Duodenal mucosa (tissue), 2 donors: ENCODE measurements at regions not wholly inside any gene's neighbourhood (a gene's known extent, or its start where the extent isn't known, plus 50 kb on each side); places are given as distances from the start of the nearest gene placed in this dataset.
"Not testable (repeated sequence)": the region's sequence is repeated elsewhere in the genome, so short reads cannot be mapped to it uniquely, and the experiment has no call there.

ENCODE experiments used
- H3K27ac ChIP-seq: one replicate; pipeline ENCODE4 v1.7.0; 2013; ENCODE audit warnings: low read depth, low read length
- H3K27me3 ChIP-seq, 2 donors: one replicate each; pipeline ENCODE4 v1.7.0; 2013; ENCODE audit warnings: low read length in 2 of 2, control low read depth in 1 of 2; ENCODE audit not compliant: insufficient read depth in 2 of 2, control insufficient read depth in 1 of 2
- H3K36me3 ChIP-seq, 2 donors: one replicate each; pipeline ENCODE4 v1.7.0; 2013; ENCODE audit warnings: low read length in 2 of 2, control low read depth in 1 of 2; ENCODE audit not compliant: insufficient read depth in 2 of 2, control insufficient read depth in 1 of 2
- H3K4me1 ChIP-seq, 2 donors: one replicate each; pipeline ENCODE4 v1.7.0; 2013; ENCODE audit warnings: low read length in 2 of 2, control low read depth in 1 of 2; ENCODE audit not compliant: insufficient read depth in 2 of 2, control insufficient read depth in 1 of 2
- H3K4me3 ChIP-seq, 2 donors: one replicate each; pipeline ENCODE4 v1.7.0; 2013; ENCODE audit warnings: low read length in 2 of 2, low read depth in 1 of 2
- H3K9ac ChIP-seq, 2 donors: one replicate each; pipeline ENCODE4 v1.7.0; 2013; ENCODE audit warnings: low read length in 2 of 2, low read depth in 1 of 2
- H3K9me3 ChIP-seq, 2 donors: one replicate each; pipeline ENCODE4 v1.7.0; 2013; ENCODE audit warnings: low read length in 2 of 2, control low read depth in 1 of 2; ENCODE audit not compliant: control insufficient read depth in 1 of 2

GRCh38 chr2:131656816-131657633 is 129.3 kb downstream of the CCDC74A start:
- H3K27ac ChIP-seq, result no peak overlapping the region

GRCh38 chr2:131657895-131658768 is 130.4 kb downstream of the CCDC74A start:
- Histone ChIP-seq H3K27ac (no peak overlapping the region), H3K9ac (no peak overlapping the region), H3K4me1 (no peaks in the 10 kb centered on the region), H3K36me3 (no peaks in the 10 kb centered on the region), H3K4me3 (no peak overlapping the region), H3K9me3 (no peaks in the 10 kb centered on the region), H3K27me3 (no peaks in the 10 kb centered on the region)

More at GRCh38 chr2:131656816-131657633, 129.3 kb downstream of the CCDC74A start:
- no peaks in the 10 kb centered on the region for H3K36me3 ChIP-seq
- H3K9me3 ChIP-seq, result no peaks in the 10 kb centered on the region
- no peaks in the 10 kb centered on the region for H3K27me3 ChIP-seq
- no peaks in the 10 kb centered on the region for H3K4me1 ChIP-seq
- no peak overlapping the region for H3K4me3 ChIP-seq
- H3K9ac ChIP-seq, result no peak overlapping the region

DNA sequence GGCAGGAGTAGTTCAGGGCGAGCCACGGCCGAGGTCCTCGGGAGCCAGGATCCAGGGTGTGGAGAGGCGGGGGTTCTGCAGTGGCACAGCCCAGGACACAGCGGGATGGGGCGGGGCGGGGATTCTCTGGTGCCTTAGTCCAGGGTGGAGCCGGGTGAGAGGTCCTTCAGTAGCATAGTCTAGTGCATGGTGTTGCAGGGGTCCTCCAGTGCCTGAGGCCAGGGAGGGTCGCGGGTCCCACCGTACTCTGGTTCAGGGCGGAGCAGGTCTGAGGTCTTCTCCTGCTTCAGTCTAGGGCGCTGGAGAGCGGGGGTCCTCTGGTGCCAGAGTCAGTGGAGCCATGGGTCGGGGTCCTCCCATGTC is 131.1 kb downstream of the CCDC74A start:
- Histone ChIP-seq H3K4me1 (no peaks in the 10 kb centered on the region), H3K4me3 (no peak overlapping the region), H3K9ac (no peak overlapping the region), H3K36me3 (no peaks in the 10 kb centered on the region), H3K27ac (no peak overlapping the region), H3K9me3 (no peaks in the 10 kb centered on the region), H3K27me3 (no peaks in the 10 kb centered on the region)

GRCh38 chr2:131659168-131659572 is 131.5 kb downstream of the CCDC74A start:
- H3K27ac ChIP-seq, result no peak overlapping the region
- no peak overlapping the region for H3K9ac ChIP-seq
- H3K4me1 ChIP-seq, result no peaks in the 10 kb centered on the region
- H3K9me3 ChIP-seq, result no peaks in the 10 kb centered on the region
- H3K27me3 ChIP-seq, result no peaks in the 10 kb centered on the region
- H3K4me3 ChIP-seq, result no peak overlapping the region
- no peaks in the 10 kb centered on the region for H3K36me3 ChIP-seq

DNA sequence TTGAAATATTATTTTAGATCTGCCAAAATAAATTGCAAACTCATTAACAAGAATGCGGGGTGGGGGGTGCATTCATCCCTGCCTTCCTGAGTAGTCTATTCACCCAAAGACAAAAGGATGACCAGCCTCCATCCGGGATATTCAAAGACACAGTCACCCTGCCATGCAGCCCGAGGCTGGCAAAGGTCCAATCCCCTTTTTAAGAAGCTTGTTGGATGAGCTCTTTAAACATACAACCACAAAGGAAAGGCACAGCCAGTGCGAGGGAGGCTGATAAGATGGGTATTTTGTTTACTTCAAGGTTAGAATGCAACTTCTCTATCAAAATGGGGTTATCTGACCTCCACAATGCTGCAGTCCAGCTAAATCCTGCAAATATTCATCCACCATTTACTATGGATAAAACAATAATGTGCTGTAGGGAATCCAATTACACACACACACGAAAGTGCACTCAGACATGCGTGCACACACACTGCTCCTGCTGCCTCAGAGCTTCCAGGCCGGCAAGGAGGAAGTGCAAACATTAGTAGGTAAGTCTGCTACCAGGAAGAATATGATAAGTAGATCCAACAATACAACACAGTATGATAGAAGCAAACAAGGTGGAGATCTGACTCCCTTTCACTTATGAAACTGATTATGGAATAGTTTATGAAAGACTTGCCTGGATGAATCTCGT is 133.6 kb downstream of the CCDC74A start:
- H3K36me3 ChIP-seq, H3K4me3 ChIP-seq, H3K27me3 ChIP-seq, H3K27ac ChIP-seq, H3K4me1 ChIP-seq, H3K9ac ChIP-seq, H3K9me3 ChIP-seq: not testable (repeated sequence)

GRCh38 chr2:131661884-131662535 is 134.3 kb downstream of the CCDC74A start:
- not testable (repeated sequence) for H3K9me3 ChIP-seq, H3K27me3 ChIP-seq, H3K36me3 ChIP-seq, H3K4me1 ChIP-seq, H3K27ac ChIP-seq, H3K9ac ChIP-seq, H3K4me3 ChIP-seq

GRCh38 chr2:131663501-131663900 is 135.8 kb downstream of the CCDC74A start:
- H3K9me3 ChIP-seq, H3K4me3 ChIP-seq, H3K36me3 ChIP-seq, H3K27ac ChIP-seq, H3K27me3 ChIP-seq, H3K9ac ChIP-seq, H3K4me1 ChIP-seq: not testable (repeated sequence)

DNA sequence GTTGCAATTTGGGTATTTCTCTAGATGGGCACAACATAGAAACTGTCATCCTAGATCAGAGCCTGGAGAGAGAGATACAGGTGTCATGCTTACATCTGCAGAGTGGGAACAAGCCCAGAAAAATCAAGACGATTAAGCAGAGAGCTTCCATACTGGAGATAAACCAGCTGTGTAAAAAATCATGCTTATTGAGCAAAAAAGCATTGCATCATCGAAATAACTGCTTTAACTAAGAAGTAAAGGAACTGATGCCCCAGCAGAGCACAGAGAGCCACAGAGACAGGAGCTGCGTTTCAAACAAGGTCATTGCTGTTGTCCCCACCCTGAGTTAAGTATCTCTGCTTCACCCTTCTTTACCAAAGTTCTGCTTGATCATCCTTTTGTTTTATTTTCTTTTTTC is 138.0 kb downstream of the CCDC74A start:
- not testable (repeated sequence) for H3K27ac ChIP-seq, H3K9me3 ChIP-seq, H3K4me1 ChIP-seq, H3K9ac ChIP-seq, H3K36me3 ChIP-seq, H3K27me3 ChIP-seq, H3K4me3 ChIP-seq

DNA sequence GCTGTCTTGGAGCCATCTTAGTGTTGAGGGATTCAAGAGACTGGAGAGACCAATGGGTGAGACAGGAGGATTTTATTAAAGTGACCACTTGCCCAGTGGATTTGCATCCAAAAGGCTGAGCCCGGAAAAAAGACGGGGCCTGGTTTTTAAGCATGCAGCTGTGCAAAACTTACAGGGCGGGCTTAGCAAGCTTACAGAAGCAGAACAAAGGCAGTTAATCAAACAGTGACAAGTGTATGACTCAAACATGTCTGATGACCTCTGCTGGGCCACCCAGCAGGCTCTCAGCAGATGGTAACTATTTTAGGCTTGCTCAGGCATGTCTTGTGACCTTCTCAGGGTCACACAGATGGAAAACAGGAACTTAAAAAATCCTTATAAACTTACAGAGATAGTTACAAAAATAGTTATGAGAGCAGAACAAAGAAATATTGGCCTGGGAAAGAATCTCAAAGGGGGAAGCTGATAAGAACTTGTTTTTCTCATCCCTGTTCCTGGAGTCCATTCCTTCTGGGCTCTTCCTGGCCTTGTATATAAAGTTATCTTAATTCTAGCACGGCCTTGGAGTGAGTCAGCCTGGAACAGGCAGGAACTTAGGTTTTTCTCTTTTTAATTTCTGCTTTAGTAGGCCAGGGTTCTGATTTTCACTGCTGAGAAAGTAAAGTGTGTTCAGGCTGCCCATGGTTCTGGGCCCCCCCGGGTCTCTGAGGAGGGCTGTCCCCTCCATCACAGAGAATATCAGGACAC is 141.3 kb downstream of the CCDC74A start:
- H3K9ac ChIP-seq, result not testable (repeated sequence)

More for the DNA sequence above, 141.3 kb downstream of the CCDC74A start:
- H3K9me3 ChIP-seq, H3K36me3 ChIP-seq, H3K4me3 ChIP-seq, H3K27ac ChIP-seq, H3K27me3 ChIP-seq: not testable (repeated sequence)
- peaks cover 9 to 18% of the 10 kb centered on the region in 2 donors for H3K4me1 ChIP-seq
